PC-3 (cell line): ENCODE measurements at regions not wholly inside any gene's neighbourhood (a gene's known extent, or its start where the extent isn't known, plus 50 kb on each side); places are given as distances from the start of the nearest gene placed in this dataset.

Experiments
- CTCF ChIP-seq: fragments of 300-600 bp; sonication (generic); conservative IDR thresholded peaks from 2 replicates; pipeline ENCODE4 v1.5.1; 2017; ENCODE audit warnings: antibody characterized with exemption, low read depth, mild to moderate bottlenecking, low read length
- EZH2 ChIP-seq: fragments of 300-600 bp; sonication (generic); IDR thresholded peaks from one replicate; pipeline ENCODE4 v1.6.1; 2017; ENCODE audit warnings: antibody characterized with exemption, mild to moderate bottlenecking, low read length; ENCODE audit not compliant: unreplicated experiment
- EZH2phosphoT487 ChIP-seq: fragments of 300-600 bp; sonication (generic); IDR thresholded peaks from 2 replicates; pipeline ENCODE4 v1.6.1; 2018; ENCODE audit warnings: mild to moderate bottlenecking, antibody characterized with exemption, low read length, borderline replicate concordance

DNA sequence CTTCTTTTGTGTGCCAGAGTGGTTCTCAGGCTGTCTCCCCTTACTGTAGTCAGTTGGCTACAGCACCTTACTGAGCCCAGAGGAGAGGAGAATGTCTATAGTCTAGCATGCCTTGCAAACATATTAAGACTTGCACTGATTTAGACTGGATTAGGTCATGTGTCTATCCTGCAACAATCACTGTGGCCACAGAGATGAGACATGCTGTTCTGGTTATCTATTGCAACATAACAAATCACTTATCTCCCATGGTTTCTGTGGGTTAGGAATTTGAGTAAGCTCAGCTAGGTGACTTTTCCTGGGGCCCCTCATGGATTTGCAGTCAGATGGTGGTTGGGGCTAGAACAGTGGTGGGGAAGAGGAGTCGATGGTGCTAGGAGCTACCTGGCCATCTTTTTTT is 261.3 kb downstream of the SOD2 start:
- TF ChIP-seq CTCF (no peak), EZH2 (no peak), EZH2phosphoT487 (no peak)
